OCI-LY1 (cell line): ENCODE measurements at regions not wholly inside any gene's neighbourhood (a gene's known extent, or its start where the extent isn't known, plus 50 kb on each side); places are given as distances from the start of the nearest gene placed in this dataset.

Source experiments
- CTCF ChIP-seq: fragments of 200-600 bp; sonication (generic), shearing (Covaris generic); IDR thresholded peaks from 2 replicates; pipeline ENCODE4 v1.5.1; 2017; ENCODE audit warnings: mild to moderate bottlenecking, antibody characterized with exemption, low read length, moderate library complexity, mixed read lengths
- EZH2 ChIP-seq: fragments of 200-600 bp; sonication (generic), shearing (Covaris generic); IDR thresholded peaks from 2 replicates; pipeline ENCODE4 v1.8.0; 2017; ENCODE audit warnings: borderline replicate concordance, mixed run types, mild to moderate bottlenecking, antibody characterized with exemption, low read length, moderate library complexity, mixed read lengths

- TF ChIP-seq CTCF (no peak), EZH2 (no peak)
Observed at GRCh38 chr10:36500266-36500665, 625.1 kb upstream of the ANKRD30A start.
